HG03196 (cell line): ENCODE measurements at regions not wholly inside any gene's neighbourhood (a gene's known extent, or its start where the extent isn't known, plus 50 kb on each side); places are given as distances from the start of the nearest gene placed in this dataset.
"Not testable (repeated sequence)": the region's sequence is repeated elsewhere in the genome, so short reads cannot be mapped to it uniquely, and the experiment has no call there.

Experiments
- ATAC-seq: cut with Tn5 transposase; IDR thresholded peaks from one replicate; pipeline ENCODE4 v1.9.1; 2021; ENCODE audit not compliant: unreplicated experiment

GRCh38 chr11:42709216-42709615 is 602.6 kb upstream of the API5 start:
- ATAC-seq: no peak

- no peak for ATAC-seq
Measured at GRCh38 chr11:42713279-42713678, 598.5 kb upstream of the API5 start.

- no peak for ATAC-seq
Measured at GRCh38 chr11:42713753-42714152, 598.0 kb upstream of the API5 start.

GRCh38 chr11:42720716-42721563 is 590.9 kb upstream of the API5 start:
- no peak for ATAC-seq

- no peak for ATAC-seq
Measured at GRCh38 chr11:42727879-42728278, 583.9 kb upstream of the API5 start.

GRCh38 chr11:42762348-42762747 is 549.4 kb upstream of the API5 start:
- ATAC-seq: no peak

- no peak for ATAC-seq
Measured at GRCh38 chr11:42764936-42765335, 546.9 kb upstream of the API5 start.

- no peak for ATAC-seq
Measured at GRCh38 chr11:42768576-42768975, 543.2 kb upstream of the API5 start.

GRCh38 chr11:42770444-42771065 is 541.2 kb upstream of the API5 start:
- ATAC-seq: no peak

GRCh38 chr11:42772886-42773285 is 538.9 kb upstream of the API5 start:
- ATAC-seq: no peak

GRCh38 chr11:42773729-42774128 is 538.1 kb upstream of the API5 start:
- ATAC-seq: no peak

- ATAC-seq: no peak
Measured at GRCh38 chr11:42774567-42774966, 537.2 kb upstream of the API5 start.

- ATAC-seq: no peak
Measured at GRCh38 chr11:42777776-42778175, 534.0 kb upstream of the API5 start.

- no peak for ATAC-seq
Measured at GRCh38 chr11:42778193-42778592, 533.6 kb upstream of the API5 start.

GRCh38 chr11:42779555-42779954 is 532.2 kb upstream of the API5 start:
- ATAC-seq: no peak

GRCh38 chr11:42786981-42787380 is 524.8 kb upstream of the API5 start:
- no peak for ATAC-seq

- not testable (repeated sequence) for ATAC-seq
Measured at GRCh38 chr11:42795483-42795882, 516.3 kb upstream of the API5 start.

GRCh38 chr11:42800041-42800440 is 511.8 kb upstream of the API5 start:
- no peak for ATAC-seq

GRCh38 chr11:42802201-42802899 is 509.4 kb upstream of the API5 start:
- ATAC-seq: no peak

- ATAC-seq: no peak
Measured at GRCh38 chr11:42806191-42806590, 505.6 kb upstream of the API5 start.

GRCh38 chr11:42812361-42812760 is 499.4 kb upstream of the API5 start:
- ATAC-seq: no peak

GRCh38 chr11:42812960-42813359 is 498.8 kb upstream of the API5 start:
- ATAC-seq: no peak
